Heart right ventricle (tissue), 16 donors: ENCODE measurements at regions not wholly inside any gene's neighbourhood (a gene's known extent, or its start where the extent isn't known, plus 50 kb on each side); places are given as distances from the start of the nearest gene placed in this dataset.
"Not testable (repeated sequence)": the region's sequence is repeated elsewhere in the genome, so short reads cannot be mapped to it uniquely, and the experiment has no call there.

Source experiments
- ATAC-seq, 8 donors: fragments of 200-7000 bp; cut with Tn5 transposase; one replicate each; pipeline ENCODE4 v1.9.1; 2020; ENCODE audit warnings: mild to moderate bottlenecking in 8 of 8, moderate library complexity in 8 of 8, moderate number of reproducible peaks in 1 of 8
- DNase-seq, 2 donors: peaks; one replicate each; pipeline ENCODE4 v3.0.0-alpha.2; 2020
- H3K27ac ChIP-seq, 10 donors: fragments of 200-600 bp; sonication (generic) in 2 of 10; one replicate each; pipeline versions ENCODE4 v1.5.0 to v1.8.0; 2020 to 2022; ENCODE audit warnings: mild to moderate bottlenecking in 3 of 10
- H3K27me3 ChIP-seq, 7 donors: fragments of 200-600 bp; one replicate each; pipeline ENCODE4 v1.8.0; 2021 to 2022; ENCODE audit warnings: mild to moderate bottlenecking in 2 of 7
- H3K36me3 ChIP-seq, 9 donors: fragments of 200-600 bp; sonication (generic) in 1 of 9; one replicate each; pipeline versions ENCODE4 v1.5.0 to v1.8.0; 2020 to 2022; ENCODE audit warnings: mild to moderate bottlenecking in 2 of 9
- H3K4me1 ChIP-seq, 9 donors: fragments of 200-600 bp; sonication (generic) in 1 of 9; one replicate each; pipeline versions ENCODE4 v1.5.0 to v1.8.0; 2020 to 2022; ENCODE audit warnings: mild to moderate bottlenecking in 4 of 9
- H3K4me3 ChIP-seq, 10 donors: fragments of 200-600 bp; sonication (generic) in 2 of 10; one replicate each; pipeline versions ENCODE4 v1.5.0 to v1.8.0; 2020 to 2022; ENCODE audit warnings: mild to moderate bottlenecking in 7 of 10, moderate library complexity in 2 of 10
- H3K9me3 ChIP-seq, 11 donors: fragments of 200-600 bp in 10 of 11; sonication (generic) in 2 of 11; one replicate each; pipeline versions ENCODE4 v1.5.0 to v1.8.0; 2013 to 2022; ENCODE audit warnings: mild to moderate bottlenecking in 2 of 11, control low read depth in 1 of 11, moderate library complexity in 1 of 11
- WGBS, 2 donors: extraction: QIAGEN DNeasy Blood & Tissue Kit; methylation state at CpG; one replicate each; pipeline ENCODE4 v1.1.7; 2013; ENCODE audit warnings: inconsistent platforms in 1 of 2; 5-methylcytosine and 5-hydroxymethylcytosine counted together
- intact Hi-C, 10 donors: fragments of 100-400 bp; cut with DNase I; formaldehyde crosslinking; loops; one replicate each; pipeline versions ENCODE4 v1.11.1 to v1.14.2; 2022
- donor health status: Arrhythmogenic right ventricular cardiomyopathy.
- donor health status: ischemic (EF 13 %, LVEDD 7.1; RV severe dilation, severe dysfunction).
- donor health status: healthy with polysubstance abuse.
- donor health status: DM: no; HTN: yes; CAD: no.
- donor health status: DM: no; HTN: no; CAD: no.
- donor health status: ischemic (EF 25% LVEDD 6.9; RV normal size, moderate dysfunction).
- donor health status: ischemic (EF 25% LVEDD 5.7; RV mildly dilated, moderate dysfunction).
- donor health status: healthy.
- donor health status: DM: yes; HTN: yes; CAD: no.
- donor health status: Ischemic cardiomyopathy.
- donor health status: ischemic (EF 35%, LVEDD 5.7; RV mildly dilated, moderate dysfunction).
- donor health status: nonischemic (EF 11% LVEDD 7.7; RV severe dilation, severe dysfunction).
- donor health status: DM: yes; HTN: yes; CAD: no.
- donor health status: PGD.
- donor health status: ischemic (EF 29% LVEDD 5.4; RV normal size, mild dysfunction).
- donor health status: nonischemic (EF 23%, LVEDD 6.1; RV moderate dilation, normal function).

DNA sequence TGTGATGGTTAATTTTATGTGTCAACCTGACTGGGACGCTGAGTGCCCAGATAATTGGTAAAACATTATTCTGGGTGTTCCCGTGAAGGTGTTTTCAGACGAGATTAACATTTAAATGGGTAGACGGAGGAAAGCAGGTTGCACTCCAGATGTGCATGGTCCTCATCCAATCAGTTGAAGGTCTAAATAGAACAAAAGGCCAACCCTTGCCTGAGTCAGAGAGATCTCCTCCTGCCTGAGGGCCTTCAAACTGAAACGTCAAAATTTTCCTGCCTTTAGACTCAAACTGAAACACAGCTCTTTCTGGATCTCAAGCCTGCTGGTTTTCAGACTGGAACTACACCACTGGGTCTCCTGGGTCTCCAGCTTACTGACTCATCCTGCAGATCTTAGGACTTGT is 73.5 kb downstream of the NPIPA8 start:
- no CpG with 5 or more reads among the region's 5 CpGs for WGBS, 2 donors
- intact Hi-C loops, H3K9me3 ChIP-seq, H3K4me1 ChIP-seq, ATAC-seq, H3K4me3 ChIP-seq, H3K27ac ChIP-seq, H3K27me3 ChIP-seq, H3K36me3 ChIP-seq, DNase-seq: not testable (repeated sequence)

DNA sequence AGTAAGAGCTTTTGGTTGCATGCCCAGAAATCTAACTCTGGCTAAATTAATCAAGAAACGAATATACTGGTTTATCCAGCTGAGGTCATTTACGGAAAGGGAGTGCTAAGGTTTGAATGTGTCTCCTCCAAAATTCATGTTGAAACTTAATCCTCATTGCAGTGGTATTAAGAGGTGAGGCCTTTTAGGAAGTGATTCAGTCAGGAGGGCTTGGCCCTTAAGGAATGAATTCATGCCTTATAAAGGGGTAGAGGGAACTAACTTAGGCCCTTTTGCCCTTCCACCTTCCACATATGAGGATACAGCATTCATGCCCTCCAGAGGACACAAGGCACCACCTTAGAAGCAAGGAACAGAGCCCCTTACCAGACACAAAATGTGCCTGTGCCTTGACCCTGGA is 74.7 kb downstream of the NPIPA8 start:
- H3K27me3 ChIP-seq, H3K9me3 ChIP-seq, H3K4me1 ChIP-seq, H3K4me3 ChIP-seq, H3K27ac ChIP-seq, intact Hi-C loops, H3K36me3 ChIP-seq, DNase-seq, ATAC-seq: not testable (repeated sequence)
- 80% methylated on average over 2 of the region's 2 CpGs; no CpG with 5 or more reads in 1 of the 2 donors for WGBS, 2 donors

DNA sequence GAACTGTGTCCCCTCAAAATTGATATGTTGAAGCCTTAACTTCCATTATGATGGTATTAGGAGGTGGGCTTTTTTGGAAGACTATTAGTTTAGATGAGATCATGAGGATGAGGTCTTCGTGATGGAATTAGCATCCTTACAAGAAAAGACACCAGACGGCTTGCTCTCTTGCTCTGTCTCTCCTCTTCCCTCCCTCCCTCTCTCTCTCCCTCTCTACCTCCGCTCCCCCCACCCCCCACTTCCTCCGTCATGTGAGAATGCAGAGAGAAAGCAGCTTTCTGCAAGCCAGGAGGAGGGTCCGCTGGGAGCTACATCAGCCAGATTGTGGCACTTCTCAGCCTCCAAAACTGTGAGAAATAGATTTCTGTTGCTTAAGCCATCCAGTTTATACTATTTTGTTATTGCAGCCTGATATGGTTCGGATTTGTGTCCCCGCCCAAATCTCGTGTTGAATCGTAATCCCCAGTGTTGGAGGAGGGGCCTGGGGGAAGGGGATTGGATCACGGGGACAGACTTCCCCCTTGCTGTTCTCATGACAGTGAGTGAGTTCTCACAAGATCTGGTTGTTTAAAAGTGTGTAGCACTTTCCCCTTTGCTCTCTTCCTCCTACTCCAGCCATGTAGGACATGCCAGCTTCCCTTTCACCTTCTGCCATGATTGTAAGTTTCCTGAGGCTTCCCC is 76.9 kb downstream of the NPIPA8 start:
- WGBS, 2 donors, result 4% methylated on average over 2 of the region's 10 CpGs; no CpG with 5 or more reads in 1 of the 2 donors
- H3K4me1 ChIP-seq, DNase-seq, intact Hi-C loops, H3K9me3 ChIP-seq, H3K4me3 ChIP-seq, ATAC-seq, H3K36me3 ChIP-seq, H3K27ac ChIP-seq, H3K27me3 ChIP-seq: not testable (repeated sequence)

DNA sequence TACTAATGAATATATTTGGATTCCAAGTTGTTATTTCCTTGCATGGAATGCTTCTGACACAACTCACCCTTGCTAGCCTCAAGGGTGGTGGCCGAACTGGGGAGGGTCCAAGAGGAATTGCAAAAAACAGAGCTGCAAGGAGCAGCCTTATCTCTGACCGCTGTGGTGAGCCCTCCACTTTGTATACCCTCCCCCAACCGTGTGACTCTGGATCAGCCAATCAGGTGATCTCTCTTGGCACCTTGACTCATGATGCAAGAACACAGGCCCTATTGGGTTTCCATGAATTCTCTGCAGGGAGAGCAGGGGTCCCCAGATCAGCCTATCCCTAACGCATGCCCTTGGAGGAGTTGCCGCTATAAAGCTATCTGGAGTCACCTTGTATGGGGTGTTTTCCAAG is 83.6 kb downstream of the NPIPA8 start:
- WGBS, 2 donors, result no CpG with 5 or more reads among the region's 5 CpGs
- H3K9me3 ChIP-seq, H3K4me1 ChIP-seq, intact Hi-C loops, H3K36me3 ChIP-seq, H3K27me3 ChIP-seq, H3K27ac ChIP-seq, DNase-seq, H3K4me3 ChIP-seq, ATAC-seq: not testable (repeated sequence)

DNA sequence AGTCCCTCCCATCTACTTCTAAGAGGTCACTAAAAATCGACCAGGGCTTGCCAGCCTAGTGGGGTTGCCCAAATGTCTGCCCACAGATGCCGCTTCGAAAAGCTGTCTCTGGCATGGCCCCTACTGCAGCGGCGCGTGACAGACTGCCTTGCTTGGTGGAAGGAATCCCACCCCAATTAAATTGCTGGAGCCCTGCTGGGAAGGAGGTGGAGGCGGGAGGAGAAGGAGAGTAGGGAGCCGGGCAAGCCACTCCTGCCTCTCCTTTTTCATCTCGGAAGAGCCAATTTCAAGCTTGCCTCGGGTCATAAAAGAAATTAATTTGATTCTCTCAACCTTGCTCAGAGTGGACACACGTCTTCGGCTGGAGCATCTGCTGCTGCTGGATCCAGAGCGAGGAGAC is 106.0 kb downstream of the NPIPA8 start:
- H3K4me3 ChIP-seq, H3K9me3 ChIP-seq, intact Hi-C loops, DNase-seq, H3K27ac ChIP-seq, H3K27me3 ChIP-seq, H3K4me1 ChIP-seq, ATAC-seq, H3K36me3 ChIP-seq: not testable (repeated sequence)
- WGBS, 2 donors, result 26 to 42% methylated on average over 7 to 8 of the region's 13 CpGs

DNA sequence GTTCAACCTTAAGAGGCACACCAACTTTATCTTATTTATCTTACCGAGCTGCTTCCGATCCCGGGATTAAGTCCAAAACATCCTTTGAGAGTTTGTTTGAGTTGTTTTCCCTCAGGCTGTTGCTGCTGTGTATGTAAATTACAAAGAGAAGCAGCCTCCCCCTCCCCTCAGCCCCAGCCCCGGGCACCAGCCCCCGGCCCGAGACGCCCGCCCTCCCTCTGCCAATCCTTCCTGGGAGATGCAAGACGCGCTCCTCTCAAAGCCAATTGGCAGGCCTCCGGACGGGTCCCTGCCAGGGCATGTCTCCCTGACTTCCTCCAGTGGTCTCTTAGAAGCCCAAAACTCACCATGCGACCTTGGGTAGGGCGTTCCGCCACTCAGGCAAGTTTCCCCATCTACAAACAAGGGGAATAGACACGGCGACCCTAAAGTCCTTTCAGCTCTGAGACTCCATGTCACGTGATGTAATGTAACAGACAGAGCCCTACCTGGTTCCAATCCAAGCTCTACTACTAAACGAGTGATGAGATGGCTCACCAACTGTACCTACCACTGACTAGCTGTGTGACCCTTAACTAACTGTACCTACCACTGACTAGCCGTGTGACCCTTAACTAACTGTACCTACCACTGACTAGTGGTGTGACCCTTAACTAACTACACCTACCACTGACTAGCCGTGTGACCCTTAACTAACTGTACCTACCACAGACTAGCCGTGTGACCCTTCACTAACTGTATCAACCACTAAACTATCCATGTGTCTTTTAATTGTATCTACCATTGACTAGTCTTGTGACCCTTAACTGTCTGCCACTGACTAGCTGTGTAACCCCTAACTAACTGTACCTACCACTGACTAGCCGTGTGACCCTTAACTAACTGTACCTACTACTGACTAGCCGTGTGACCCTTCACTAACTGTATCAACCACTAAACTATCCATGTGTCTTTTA is 114.2 kb downstream of the NPIPA8 start:
- H3K27ac ChIP-seq, H3K36me3 ChIP-seq, H3K4me1 ChIP-seq, H3K9me3 ChIP-seq, ATAC-seq, H3K4me3 ChIP-seq, H3K27me3 ChIP-seq, intact Hi-C loops, DNase-seq: not testable (repeated sequence)
- 54 to 61% methylated on average over 11 to 13 of the region's 24 CpGs for WGBS, 2 donors

- H3K36me3 ChIP-seq, H3K27me3 ChIP-seq, H3K27ac ChIP-seq, DNase-seq, H3K9me3 ChIP-seq, intact Hi-C loops, H3K4me1 ChIP-seq, ATAC-seq, H3K4me3 ChIP-seq: not testable (repeated sequence)
- WGBS, 2 donors, result 44 to 50% methylated on average over 6 to 7 of the region's 9 CpGs
Measured at GRCh38 chr16:18217741-18218140, 118.8 kb downstream of the NPIPA8 start.

- H3K9me3 ChIP-seq, DNase-seq, H3K27me3 ChIP-seq, H3K4me3 ChIP-seq, intact Hi-C loops, ATAC-seq, H3K36me3 ChIP-seq, H3K27ac ChIP-seq, H3K4me1 ChIP-seq: not testable (repeated sequence)
- WGBS, 2 donors, result 18 to 26% methylated on average over 8 of the region's 9 CpGs
Measured at GRCh38 chr16:18216814-18217213, 119.7 kb downstream of the NPIPA8 start.

DNA sequence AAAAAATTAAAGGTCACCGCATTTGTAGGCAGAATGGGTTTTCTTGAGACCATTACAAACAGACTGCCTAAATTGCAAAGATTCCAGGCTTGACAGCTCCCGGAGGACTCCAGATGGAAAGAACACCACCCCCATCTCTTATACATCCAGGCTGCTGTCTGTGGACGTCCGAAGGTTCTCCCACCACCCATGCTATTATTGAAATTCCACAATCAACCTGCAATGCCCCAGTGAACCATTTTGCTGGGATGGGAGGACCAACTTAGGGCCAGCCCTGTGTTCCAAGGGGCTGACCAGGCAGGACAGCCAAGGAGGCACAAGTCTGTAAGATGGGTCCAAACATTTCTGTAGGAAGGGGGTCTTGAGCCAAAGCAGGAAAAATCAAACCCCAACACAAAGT is 122.7 kb downstream of the NPIPA8 start:
- H3K4me1 ChIP-seq, DNase-seq, H3K9me3 ChIP-seq, H3K36me3 ChIP-seq, intact Hi-C loops, H3K27ac ChIP-seq, ATAC-seq, H3K4me3 ChIP-seq, H3K27me3 ChIP-seq: not testable (repeated sequence)
- WGBS, 2 donors, result 52 to 59% methylated on average over 4 of the region's 4 CpGs

- H3K4me1 ChIP-seq, H3K9me3 ChIP-seq, DNase-seq, H3K27ac ChIP-seq, H3K4me3 ChIP-seq, ATAC-seq, H3K36me3 ChIP-seq, intact Hi-C loops, H3K27me3 ChIP-seq: not testable (repeated sequence)
- WGBS, 2 donors, result 79 to 87% methylated on average over 3 of the region's 4 CpGs
Measured at GRCh38 chr16:18211505-18211904, 125.0 kb downstream of the NPIPA8 start.

DNA sequence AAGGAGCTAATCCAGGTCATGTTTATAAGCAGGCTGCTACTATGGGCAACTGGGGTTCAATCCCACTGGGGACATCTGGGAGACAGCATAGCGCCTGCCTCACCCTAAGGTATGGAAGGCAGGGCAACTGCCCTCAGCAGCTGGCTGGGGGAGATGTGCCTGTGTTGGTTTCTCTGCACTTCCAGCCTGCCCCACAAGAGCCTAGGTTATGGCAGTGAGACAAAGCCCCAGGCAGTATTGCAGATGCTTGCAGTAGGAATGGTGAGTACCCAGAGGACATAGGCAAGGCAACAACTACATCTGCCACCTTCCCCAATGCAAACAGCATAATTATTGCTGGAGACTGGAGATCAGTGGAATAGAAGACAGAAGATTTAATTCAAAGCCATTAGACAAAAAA is 131.8 kb downstream of the NPIPA8 start:
- H3K4me3 ChIP-seq, H3K36me3 ChIP-seq, H3K27ac ChIP-seq, intact Hi-C loops, ATAC-seq, H3K9me3 ChIP-seq, H3K4me1 ChIP-seq, DNase-seq, H3K27me3 ChIP-seq: not testable (repeated sequence)
- WGBS, 2 donors, result no CpG with 5 or more reads among the region's 1 CpG
